NT2/D1 (cell line): ENCODE measurements at regions not wholly inside any gene's neighbourhood (a gene's known extent, or its start where the extent isn't known, plus 50 kb on each side); places are given as distances from the start of the nearest gene placed in this dataset.

ENCODE experiments used
- SUZ12 ChIP-seq: IDR thresholded peaks from 2 replicates; pipeline ENCODE4 v1.6.1; 2011; ENCODE audit not compliant: insufficient read length, insufficient read depth; ENCODE audit errors: extremely low read depth
- ZNF274 ChIP-seq: IDR thresholded peaks from 2 replicates; pipeline ENCODE4 v1.6.1; 2011; ENCODE audit warnings: mild to moderate bottlenecking, low read depth, low read length

- TF ChIP-seq ZNF274: no peak
- no peak for TF ChIP-seq SUZ12
These were observed 537.6 kb upstream of the NOX3 start for GRCh38 chr6:155993240-155993639.
